GM12874 (cell line): ENCODE measurements at regions not wholly inside any gene's neighbourhood (a gene's known extent, or its start where the extent isn't known, plus 50 kb on each side); places are given as distances from the start of the nearest gene placed in this dataset.

Experiments
- CTCF ChIP-seq: IDR thresholded peaks from 2 replicates; pipeline ENCODE4 v1.5.1; 2011; ENCODE audit warnings: low read depth, mild to moderate bottlenecking, control low read depth, low read length, moderate library complexity; ENCODE audit not compliant: insufficient read depth

GRCh38 chr4:17313194-17313593 lies 198.7 kb downstream of the QDPR start:
- no peak for TF ChIP-seq CTCF

- no peak for TF ChIP-seq CTCF
Observed at GRCh38 chr4:17310269-17310652, 201.6 kb downstream of the QDPR start.

- no peak for TF ChIP-seq CTCF
Observed at GRCh38 chr4:17309567-17310268, 202.2 kb downstream of the QDPR start.

GRCh38 chr4:17301869-17302268 lies 210.0 kb downstream of the QDPR start:
- TF ChIP-seq CTCF, result no peak

GRCh38 chr4:17301266-17301665 lies 210.6 kb downstream of the QDPR start:
- no peak for TF ChIP-seq CTCF

- TF ChIP-seq CTCF, result no peak
Observed at GRCh38 chr4:17296921-17297890, 214.7 kb downstream of the QDPR start.

GRCh38 chr4:17293901-17294300 lies 218.0 kb downstream of the QDPR start:
- TF ChIP-seq CTCF, result no peak
